Vagina (tissue), 2 donors: ENCODE measurements at regions not wholly inside any gene's neighbourhood (a gene's known extent, or its start where the extent isn't known, plus 50 kb on each side); places are given as distances from the start of the nearest gene placed in this dataset.

ENCODE experiments used
- POLR2A ChIP-seq, 2 donors: fragments of 450-650 bp; IDR thresholded peaks; one replicate each; pipeline ENCODE4 v1.6.1; 2017; ENCODE audit warnings: antibody characterized with exemption in 2 of 2, mild to moderate bottlenecking in 2 of 2, moderate library complexity in 2 of 2
- POLR2AphosphoS5 ChIP-seq, 2 donors: sonication (generic); formaldehyde crosslinking; IDR thresholded peaks; one replicate each; pipeline ENCODE4 v1.9.0; 2017; ENCODE audit warnings: antibody characterized with exemption in 2 of 2, mild to moderate bottlenecking in 2 of 2, low read depth in 1 of 2; ENCODE audit not compliant: insufficient read depth in 1 of 2
- TF ChIP-seq, protein P1 (sequence below), 3 experiments: fragments of 450-650 bp in 2 of 3; fragments of 200-600 bp in 1 of 3; sonication (generic) in 1 of 3; IDR thresholded peaks; one replicate each; pipeline ENCODE4 v1.5.1; 2017 to 2019; ENCODE audit warnings: antibody characterized with exemption in 3 of 3, mild to moderate bottlenecking in 2 of 3, moderate library complexity in 2 of 3

DNA sequence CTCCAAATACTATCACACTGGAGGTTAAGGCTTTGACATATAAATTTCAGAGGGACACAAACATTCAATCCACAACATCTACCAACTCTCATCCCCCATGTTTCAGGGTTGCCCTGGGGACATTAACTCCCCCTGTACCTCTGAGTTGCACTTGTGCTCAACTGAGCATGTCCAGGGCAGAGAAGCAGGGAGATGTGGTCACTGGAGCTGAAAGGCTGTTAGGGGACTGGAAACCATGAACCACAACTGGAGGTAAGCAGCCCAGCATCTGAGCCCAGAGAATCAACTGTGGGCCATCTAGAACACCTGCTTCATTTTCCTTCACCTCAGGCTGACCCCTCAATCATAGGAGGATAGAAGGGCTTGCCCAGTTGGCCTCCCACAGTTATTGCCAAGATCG lies 641.1 kb downstream of the MID1IP1 start:
- TF ChIP-seq, protein P1, sequence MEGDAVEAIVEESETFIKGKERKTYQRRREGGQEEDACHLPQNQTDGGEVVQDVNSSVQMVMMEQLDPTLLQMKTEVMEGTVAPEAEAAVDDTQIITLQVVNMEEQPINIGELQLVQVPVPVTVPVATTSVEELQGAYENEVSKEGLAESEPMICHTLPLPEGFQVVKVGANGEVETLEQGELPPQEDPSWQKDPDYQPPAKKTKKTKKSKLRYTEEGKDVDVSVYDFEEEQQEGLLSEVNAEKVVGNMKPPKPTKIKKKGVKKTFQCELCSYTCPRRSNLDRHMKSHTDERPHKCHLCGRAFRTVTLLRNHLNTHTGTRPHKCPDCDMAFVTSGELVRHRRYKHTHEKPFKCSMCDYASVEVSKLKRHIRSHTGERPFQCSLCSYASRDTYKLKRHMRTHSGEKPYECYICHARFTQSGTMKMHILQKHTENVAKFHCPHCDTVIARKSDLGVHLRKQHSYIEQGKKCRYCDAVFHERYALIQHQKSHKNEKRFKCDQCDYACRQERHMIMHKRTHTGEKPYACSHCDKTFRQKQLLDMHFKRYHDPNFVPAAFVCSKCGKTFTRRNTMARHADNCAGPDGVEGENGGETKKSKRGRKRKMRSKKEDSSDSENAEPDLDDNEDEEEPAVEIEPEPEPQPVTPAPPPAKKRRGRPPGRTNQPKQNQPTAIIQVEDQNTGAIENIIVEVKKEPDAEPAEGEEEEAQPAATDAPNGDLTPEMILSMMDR (IDR thresholded peaks at IDR 0.05): no peak
- TF ChIP-seq POLR2A (IDR thresholded peaks at IDR 0.05) (no peak), POLR2AphosphoS5 (IDR thresholded peaks at IDR 0.05; ENCODE audit: insufficient read depth in 1 of 2, low read depth in 1 of 2) (no peak)
